ENCODE measurements at regions not wholly inside any gene's neighbourhood (a gene's known extent, or its start where the extent isn't known, plus 50 kb on each side); places are given as distances from the start of the nearest gene placed in this dataset.
"Not testable (repeated sequence)": the region's sequence is repeated elsewhere in the genome, so short reads cannot be mapped to it uniquely, and the experiment has no call there.

- Histone ChIP-seq H3K4me3 (no peak overlapping the region), H3K36me3 (no peaks in the 10 kb centered on the region), H3K27ac (no peak overlapping the region), H3K9ac (ENCODE audit: low read depth in 2 of 2, low read length in 2 of 2) (no peak overlapping the region), H3K9me3 (no peaks in the 10 kb centered on the region), H3K27me3 (no peaks in the 10 kb centered on the region), H3K4me1 (no peaks in the 10 kb centered on the region)
- TF ChIP-seq, protein P1, sequence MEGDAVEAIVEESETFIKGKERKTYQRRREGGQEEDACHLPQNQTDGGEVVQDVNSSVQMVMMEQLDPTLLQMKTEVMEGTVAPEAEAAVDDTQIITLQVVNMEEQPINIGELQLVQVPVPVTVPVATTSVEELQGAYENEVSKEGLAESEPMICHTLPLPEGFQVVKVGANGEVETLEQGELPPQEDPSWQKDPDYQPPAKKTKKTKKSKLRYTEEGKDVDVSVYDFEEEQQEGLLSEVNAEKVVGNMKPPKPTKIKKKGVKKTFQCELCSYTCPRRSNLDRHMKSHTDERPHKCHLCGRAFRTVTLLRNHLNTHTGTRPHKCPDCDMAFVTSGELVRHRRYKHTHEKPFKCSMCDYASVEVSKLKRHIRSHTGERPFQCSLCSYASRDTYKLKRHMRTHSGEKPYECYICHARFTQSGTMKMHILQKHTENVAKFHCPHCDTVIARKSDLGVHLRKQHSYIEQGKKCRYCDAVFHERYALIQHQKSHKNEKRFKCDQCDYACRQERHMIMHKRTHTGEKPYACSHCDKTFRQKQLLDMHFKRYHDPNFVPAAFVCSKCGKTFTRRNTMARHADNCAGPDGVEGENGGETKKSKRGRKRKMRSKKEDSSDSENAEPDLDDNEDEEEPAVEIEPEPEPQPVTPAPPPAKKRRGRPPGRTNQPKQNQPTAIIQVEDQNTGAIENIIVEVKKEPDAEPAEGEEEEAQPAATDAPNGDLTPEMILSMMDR (IDR thresholded peaks at IDR 0.05), result no peak
- intact Hi-C loops (cut with DNase I), result no loop called here
- DNase-seq, result no peak
These were observed 1198.3 kb downstream of the VRK1 start for GRCh38 chr14:97995531-97995930.

- DNase-seq, result no peak
- Histone ChIP-seq H3K27ac (no peak overlapping the region), H3K27me3 (no peaks in the 10 kb centered on the region), H3K9me3 (no peaks in the 10 kb centered on the region), H3K4me1 (no peaks in the 10 kb centered on the region), H3K36me3 (no peaks in the 10 kb centered on the region), H3K4me3 (no peak overlapping the region), H3K9ac (ENCODE audit: low read depth in 2 of 2, low read length in 2 of 2) (no peak overlapping the region)
- intact Hi-C loops (cut with DNase I), result no loop called here
- TF ChIP-seq, protein P1 (IDR thresholded peaks at IDR 0.05), result no peak
These were observed 1208.8 kb downstream of the VRK1 start for GRCh38 chr14:98006008-98006407.

DNA sequence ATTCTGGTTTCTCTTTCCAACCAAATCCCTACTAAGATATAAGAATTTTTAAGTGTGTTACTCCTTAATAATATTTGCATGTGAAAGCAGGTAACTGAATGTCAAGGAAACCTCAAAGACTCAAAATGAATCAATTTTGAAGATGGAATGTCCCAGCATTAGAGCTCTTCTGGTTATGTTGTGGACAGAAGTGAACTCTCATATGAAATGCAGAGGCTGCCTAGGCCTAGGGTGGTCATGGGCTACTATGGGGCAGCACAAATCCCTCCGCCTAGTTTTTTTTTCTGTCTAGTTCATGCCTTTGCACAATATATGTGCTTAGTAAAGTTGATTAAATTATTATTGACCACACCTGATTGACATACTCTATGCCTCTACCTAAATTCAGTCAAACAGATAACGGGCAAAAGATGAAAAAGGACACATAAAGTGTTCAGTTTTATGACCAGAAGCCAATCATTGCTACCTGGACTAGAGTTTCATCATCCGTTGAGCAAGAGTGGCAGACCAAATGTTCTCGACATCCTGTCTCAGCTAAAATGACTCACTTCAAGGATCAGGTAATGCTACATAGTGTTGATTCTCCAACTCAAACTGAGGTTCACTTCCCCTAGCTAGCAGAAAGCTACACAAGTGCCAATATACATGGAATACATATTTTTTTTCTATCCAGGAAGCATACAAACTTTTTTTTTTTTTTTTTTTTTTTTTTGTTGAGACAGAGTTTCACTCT is 1211.4 kb downstream of the VRK1 start:
- Histone ChIP-seq H3K9me3 (no peaks in the 10 kb centered on the region), H3K27me3 (no peaks in the 10 kb centered on the region), H3K27ac (no peak overlapping the region), H3K4me3 (no peak overlapping the region), H3K4me1 (no peaks in the 10 kb centered on the region), H3K36me3 (no peaks in the 10 kb centered on the region), H3K9ac (ENCODE audit: low read depth in 2 of 2, low read length in 2 of 2) (no peak overlapping the region)
- TF ChIP-seq, protein P1 (IDR thresholded peaks at IDR 0.05), result no peak
- no peak for DNase-seq
- intact Hi-C loops (cut with DNase I), result no loop called here

DNA sequence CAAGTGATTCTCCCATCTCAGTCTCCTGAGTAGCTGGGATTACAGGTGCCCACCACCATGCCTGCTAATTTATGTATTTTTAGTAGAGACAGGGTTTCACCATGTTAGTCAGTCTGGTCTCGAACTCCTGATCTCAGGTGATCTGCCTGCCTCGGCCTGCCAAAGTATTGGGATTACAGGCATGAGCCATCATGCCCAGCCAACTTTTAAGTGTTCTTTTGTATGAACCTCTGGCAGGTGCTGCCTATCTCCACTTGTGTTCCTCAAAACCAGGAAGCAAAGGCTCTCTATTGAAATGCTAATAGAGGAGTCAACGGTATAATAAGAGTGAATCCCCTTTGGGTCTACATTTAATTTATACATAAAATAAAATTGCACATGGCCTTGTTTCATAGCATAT is 1212.0 kb downstream of the VRK1 start:
- H3K27me3 ChIP-seq; intact Hi-C loops (cut with DNase I); H3K4me3 ChIP-seq; H3K36me3 ChIP-seq; H3K9me3 ChIP-seq; H3K27ac ChIP-seq; H3K9ac ChIP-seq (ENCODE audit: low read depth in 2 of 2, low read length in 2 of 2); DNase-seq; H3K4me1 ChIP-seq: not testable (repeated sequence)

GRCh38 chr14:98010784-98011183 is 1213.6 kb downstream of the VRK1 start:
- no peaks in the 10 kb centered on the region for H3K36me3 ChIP-seq
- H3K9me3 ChIP-seq, result no peaks in the 10 kb centered on the region
- H3K27ac ChIP-seq, result no peak overlapping the region
- H3K9ac ChIP-seq (ENCODE audit: low read depth in 2 of 2, low read length in 2 of 2), result no peak overlapping the region
- intact Hi-C loops (cut with DNase I), result no loop called here
- H3K4me3 ChIP-seq, result no peak overlapping the region
- TF ChIP-seq, protein P1 (IDR thresholded peaks at IDR 0.05), result no peak
- no peaks in the 10 kb centered on the region for H3K4me1 ChIP-seq
- DNase-seq, result no peak
- no peaks in the 10 kb centered on the region for H3K27me3 ChIP-seq

GRCh38 chr14:98014851-98015615 is 1217.9 kb downstream of the VRK1 start:
- H3K9me3 ChIP-seq, result no peaks in the 10 kb centered on the region
- H3K36me3 ChIP-seq, result no peaks in the 10 kb centered on the region
- no peaks in the 10 kb centered on the region for H3K4me1 ChIP-seq
- no peaks in the 10 kb centered on the region for H3K27me3 ChIP-seq
- H3K9ac ChIP-seq (ENCODE audit: low read depth in 2 of 2, low read length in 2 of 2), result no peak overlapping the region
- intact Hi-C loops (cut with DNase I), result no loop called here
- H3K27ac ChIP-seq, result no peak overlapping the region
- no peak overlapping the region for H3K4me3 ChIP-seq
- TF ChIP-seq, protein P1 (IDR thresholded peaks at IDR 0.05), result no peak
- no peak for DNase-seq

Measured in colonic mucosa (tissue), 4 donors.